ENCODE measurements at regions not wholly inside any gene's neighbourhood (a gene's known extent, or its start where the extent isn't known, plus 50 kb on each side); places are given as distances from the start of the nearest gene placed in this dataset.

DNA sequence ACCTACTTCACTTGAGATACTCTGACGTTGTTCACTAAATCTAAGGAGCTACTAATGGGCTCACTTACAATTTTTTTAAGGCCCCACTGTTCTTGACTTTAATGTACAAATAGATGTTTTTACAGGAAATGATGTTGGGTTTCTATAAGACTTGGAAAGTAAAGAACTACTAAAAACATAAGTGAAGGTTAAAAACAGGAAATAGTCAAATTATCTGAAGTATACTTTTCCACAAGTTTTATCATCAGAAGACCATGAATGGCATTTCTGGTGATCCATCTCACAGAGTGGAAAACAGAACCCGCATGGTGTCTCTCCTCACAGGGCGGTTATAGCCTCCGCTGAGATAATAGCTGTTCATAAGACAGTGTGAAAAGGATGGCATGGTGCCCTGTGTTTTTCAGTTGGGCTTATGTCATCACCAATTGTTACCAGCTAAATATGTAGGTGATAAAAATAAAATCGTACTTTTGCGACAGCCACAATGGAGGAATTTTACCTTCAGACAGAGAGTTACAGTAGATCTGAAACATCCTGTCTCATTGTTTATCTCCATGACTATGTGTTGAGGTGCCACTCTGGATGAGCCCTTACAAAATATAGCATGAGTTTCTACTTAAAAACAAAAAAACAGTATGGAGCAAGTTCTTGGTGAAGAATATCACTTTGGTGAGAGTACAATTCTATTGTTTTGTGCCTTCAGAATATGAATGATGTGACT is 462.4 kb downstream of the RAP2B start:
- Histone ChIP-seq H3K4me1 (ENCODE audit: insufficient read depth, insufficient read length) (no peaks in the 10 kb centered on the region), H3K9ac (ENCODE audit: insufficient read length, low read depth) (no peak overlapping the region), H3K9me3 (ENCODE audit: insufficient read depth, low read length) (peaks cover 5% of the 10 kb centered on the region; the same call in 1 of the 2 replicates), H3K4me3 (ENCODE audit: insufficient read length, low read depth) (no peak overlapping the region), H3K27me3 (ENCODE audit: insufficient read depth, insufficient read length) (no peaks in the 10 kb centered on the region), H3K36me3 (ENCODE audit: insufficient read depth, insufficient read length, low read length) (no peaks in the 10 kb centered on the region)
- DNase-seq (ENCODE audit: low read depth, low spot score) = no peak
- no peak for TF ChIP-seq ZNF274 (IDR thresholded peaks at IDR 0.05; ENCODE audit: low read depth, low read length)
- no peak for TF ChIP-seq YY1 (IDR thresholded peaks at IDR 0.05; ENCODE audit: insufficient read depth, insufficient read length)
- TF ChIP-seq SUZ12 (IDR thresholded peaks at IDR 0.05; ENCODE audit: extremely low read depth, insufficient read depth, insufficient read length) = no peak

DNA sequence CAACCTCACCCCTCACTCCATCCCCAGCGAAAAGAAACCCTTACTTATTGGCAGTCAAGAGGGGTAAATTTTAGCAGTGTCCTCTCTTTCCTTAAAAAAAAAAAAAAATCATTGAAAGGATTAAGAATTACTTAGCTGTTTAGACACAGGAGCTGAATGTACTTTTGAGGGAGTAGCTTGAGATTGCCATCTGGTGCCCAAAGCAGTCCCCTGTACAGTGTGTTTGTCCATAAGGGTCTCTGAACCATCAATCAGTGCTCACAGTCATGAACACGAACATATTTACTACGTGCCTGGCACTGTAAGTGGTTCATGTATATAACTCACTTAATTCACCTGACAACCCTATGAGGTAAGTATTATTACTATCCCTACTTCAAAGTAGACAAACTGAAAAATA is 463.5 kb downstream of the RAP2B start:
- no peaks in the 10 kb centered on the region for H3K4me1 ChIP-seq (ENCODE audit: insufficient read depth, insufficient read length)
- no peak for DNase-seq (ENCODE audit: low read depth, low spot score)
- TF ChIP-seq ZNF274 (IDR thresholded peaks at IDR 0.05; ENCODE audit: low read depth, low read length) (no peak), SUZ12 (IDR thresholded peaks at IDR 0.05; ENCODE audit: extremely low read depth, insufficient read depth, insufficient read length) (no peak), YY1 (IDR thresholded peaks at IDR 0.05; ENCODE audit: insufficient read depth, insufficient read length) (no peak)

DNA sequence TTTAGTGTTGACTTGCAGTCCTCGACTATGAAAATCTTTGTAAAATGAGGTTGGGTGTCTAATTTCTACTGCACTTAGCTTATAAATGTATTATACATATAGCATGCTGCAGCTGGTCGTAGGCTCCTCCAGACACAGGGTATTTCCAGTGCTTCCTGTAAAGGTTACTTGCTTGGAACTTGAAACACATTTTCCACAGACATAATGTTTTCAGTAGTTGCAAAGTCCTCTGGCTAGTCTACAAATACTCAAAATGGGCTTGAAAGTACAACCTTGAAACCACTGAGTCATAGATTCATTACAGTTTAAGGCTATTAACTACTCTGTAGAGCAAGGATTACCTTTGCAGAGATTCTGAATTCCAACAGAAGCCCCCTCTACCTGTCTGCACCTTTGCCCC is 464.1 kb downstream of the RAP2B start:
- Histone ChIP-seq H3K4me3 (ENCODE audit: insufficient read length, low read depth) (no peak overlapping the region), H3K9ac (ENCODE audit: insufficient read length, low read depth) (no peak overlapping the region), H3K27me3 (ENCODE audit: insufficient read depth, insufficient read length) (no peaks in the 10 kb centered on the region), H3K9me3 (ENCODE audit: insufficient read depth, low read length) (no peaks in the 10 kb centered on the region), H3K4me1 (ENCODE audit: insufficient read depth, insufficient read length) (no peaks in the 10 kb centered on the region), H3K36me3 (ENCODE audit: insufficient read depth, insufficient read length, low read length) (no peaks in the 10 kb centered on the region)
- no peak for TF ChIP-seq ZNF274 (IDR thresholded peaks at IDR 0.05; ENCODE audit: low read depth, low read length)
- no peak for TF ChIP-seq YY1 (IDR thresholded peaks at IDR 0.05; ENCODE audit: insufficient read depth, insufficient read length)
- TF ChIP-seq SUZ12 (IDR thresholded peaks at IDR 0.05; ENCODE audit: extremely low read depth, insufficient read depth, insufficient read length) = no peak
- DNase-seq (ENCODE audit: low read depth, low spot score) = no peak

More for the DNA sequence above, 463.5 kb downstream of the RAP2B start:
- peaks cover 3% of the 10 kb centered on the region; the same call in 1 of the 2 replicates for H3K9me3 ChIP-seq (ENCODE audit: insufficient read depth, low read length)
- no peak overlapping the region for H3K4me3 ChIP-seq (ENCODE audit: insufficient read length, low read depth)
- no peak overlapping the region for H3K9ac ChIP-seq (ENCODE audit: insufficient read length, low read depth)
- no peaks in the 10 kb centered on the region for H3K27me3 ChIP-seq (ENCODE audit: insufficient read depth, insufficient read length)
- H3K36me3 ChIP-seq (ENCODE audit: insufficient read depth, insufficient read length, low read length) = no peaks in the 10 kb centered on the region

DNA sequence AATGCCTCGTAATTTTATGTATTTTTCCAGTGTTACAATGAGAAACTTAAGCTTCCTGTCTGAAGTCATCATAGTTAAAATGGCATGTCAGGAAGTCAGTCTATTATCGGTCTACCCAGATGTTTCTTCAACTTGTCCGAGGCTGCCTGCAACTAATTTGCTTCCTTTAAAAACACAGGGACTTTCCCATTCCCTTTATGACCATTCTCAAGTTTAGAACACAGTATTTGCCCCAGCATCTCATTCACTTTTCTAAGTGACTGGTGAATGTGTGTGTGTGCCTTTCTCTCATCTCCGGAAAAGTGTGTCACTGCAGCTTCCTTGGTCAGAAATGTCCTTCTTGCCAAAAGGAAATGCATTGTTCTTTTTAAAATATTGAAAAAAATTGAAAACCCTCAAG is 466.6 kb downstream of the RAP2B start:
- Histone ChIP-seq H3K9me3 (ENCODE audit: insufficient read depth, low read length) (no peaks in the 10 kb centered on the region), H3K4me3 (ENCODE audit: insufficient read length, low read depth) (no peak overlapping the region), H3K27me3 (ENCODE audit: insufficient read depth, insufficient read length) (no peaks in the 10 kb centered on the region), H3K9ac (ENCODE audit: insufficient read length, low read depth) (no peak overlapping the region), H3K4me1 (ENCODE audit: insufficient read depth, insufficient read length) (no peaks in the 10 kb centered on the region), H3K36me3 (ENCODE audit: insufficient read depth, insufficient read length, low read length) (no peaks in the 10 kb centered on the region)
- no peak for DNase-seq (ENCODE audit: low read depth, low spot score)
- no peak for TF ChIP-seq ZNF274 (IDR thresholded peaks at IDR 0.05; ENCODE audit: low read depth, low read length)
- TF ChIP-seq SUZ12 (IDR thresholded peaks at IDR 0.05; ENCODE audit: extremely low read depth, insufficient read depth, insufficient read length) = no peak
- TF ChIP-seq YY1 (IDR thresholded peaks at IDR 0.05; ENCODE audit: insufficient read depth, insufficient read length) = no peak

DNA sequence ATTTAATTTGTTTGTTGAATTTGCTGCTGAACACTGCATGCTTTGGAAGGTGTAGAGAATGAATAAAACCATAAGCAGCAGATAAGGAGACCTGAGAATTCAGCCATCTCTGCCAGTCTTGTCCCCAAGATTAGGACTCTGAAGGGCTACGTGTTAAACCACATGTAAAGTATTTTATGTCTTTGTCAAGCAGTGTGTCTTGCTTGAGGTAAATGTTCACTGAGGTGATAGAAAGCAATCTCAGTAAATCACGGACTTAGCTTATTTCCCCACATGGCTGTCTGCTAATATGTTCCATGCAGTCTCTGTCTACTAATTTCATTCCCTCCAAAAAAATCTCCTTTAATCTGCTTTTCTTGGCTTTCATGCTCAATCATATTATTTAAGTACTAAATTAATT is 467.1 kb downstream of the RAP2B start:
- no peaks in the 10 kb centered on the region for H3K9me3 ChIP-seq (ENCODE audit: insufficient read depth, low read length)
- no peak for DNase-seq (ENCODE audit: low read depth, low spot score)
- TF ChIP-seq SUZ12 (IDR thresholded peaks at IDR 0.05; ENCODE audit: extremely low read depth, insufficient read depth, insufficient read length) (no peak), YY1 (IDR thresholded peaks at IDR 0.05; ENCODE audit: insufficient read depth, insufficient read length) (no peak), ZNF274 (IDR thresholded peaks at IDR 0.05; ENCODE audit: low read depth, low read length) (no peak)
- no peaks in the 10 kb centered on the region for H3K4me1 ChIP-seq (ENCODE audit: insufficient read depth, insufficient read length)
- no peaks in the 10 kb centered on the region for H3K36me3 ChIP-seq (ENCODE audit: insufficient read depth, insufficient read length, low read length)
- no peak overlapping the region for H3K4me3 ChIP-seq (ENCODE audit: insufficient read length, low read depth)
- no peak overlapping the region for H3K9ac ChIP-seq (ENCODE audit: insufficient read length, low read depth)
- H3K27me3 ChIP-seq (ENCODE audit: insufficient read depth, insufficient read length) = no peaks in the 10 kb centered on the region

DNA sequence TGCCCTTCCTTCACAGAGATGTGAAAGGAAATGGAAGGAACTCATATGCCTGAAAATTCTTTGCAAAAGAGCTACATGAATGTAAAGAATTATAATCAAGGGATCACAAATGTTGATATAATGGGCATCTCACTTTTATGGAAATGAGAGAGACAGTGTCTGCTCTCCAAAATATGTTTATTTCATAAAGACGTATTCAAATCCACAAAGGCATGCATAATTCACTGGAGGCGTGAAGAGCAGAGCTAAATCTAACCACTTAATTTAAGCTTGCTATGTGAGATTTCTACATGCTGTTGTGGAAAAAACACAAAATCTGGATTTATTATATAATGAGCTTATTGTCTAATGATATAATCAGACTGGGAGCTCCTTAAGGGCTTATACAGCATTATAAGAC is 469.1 kb downstream of the RAP2B start:
- Histone ChIP-seq H3K9me3 (ENCODE audit: insufficient read depth, low read length) (no peaks in the 10 kb centered on the region), H3K27me3 (ENCODE audit: insufficient read depth, insufficient read length) (no peaks in the 10 kb centered on the region), H3K4me1 (ENCODE audit: insufficient read depth, insufficient read length) (no peaks in the 10 kb centered on the region), H3K9ac (ENCODE audit: insufficient read length, low read depth) (no peak overlapping the region), H3K36me3 (ENCODE audit: insufficient read depth, insufficient read length, low read length) (no peaks in the 10 kb centered on the region), H3K4me3 (ENCODE audit: insufficient read length, low read depth) (no peak overlapping the region)
- DNase-seq (ENCODE audit: low read depth, low spot score) = no peak
- TF ChIP-seq ZNF274 (IDR thresholded peaks at IDR 0.05; ENCODE audit: low read depth, low read length) (no peak), YY1 (IDR thresholded peaks at IDR 0.05; ENCODE audit: insufficient read depth, insufficient read length) (no peak), SUZ12 (IDR thresholded peaks at IDR 0.05; ENCODE audit: extremely low read depth, insufficient read depth, insufficient read length) (no peak)

DNA sequence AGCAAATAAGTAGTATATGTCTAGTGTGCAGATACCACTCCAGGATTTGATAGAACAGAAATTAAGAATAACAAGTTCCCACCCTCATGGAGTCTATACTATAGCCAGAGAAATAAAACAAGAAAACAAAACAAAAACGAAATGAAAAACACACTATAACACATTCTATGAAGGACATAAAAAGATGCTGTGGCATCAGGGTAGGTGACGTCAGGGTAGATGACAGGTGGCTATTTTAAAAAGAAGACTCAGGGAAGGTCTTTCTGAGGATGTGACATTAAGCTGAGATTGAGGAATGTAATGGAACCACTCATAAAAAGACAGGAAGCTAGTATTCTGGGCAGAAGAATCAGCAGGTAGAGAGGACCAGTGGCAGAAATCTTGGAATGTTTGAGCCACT is 469.6 kb downstream of the RAP2B start:
- TF ChIP-seq ZNF274 (IDR thresholded peaks at IDR 0.05; ENCODE audit: low read depth, low read length) (no peak), YY1 (IDR thresholded peaks at IDR 0.05; ENCODE audit: insufficient read depth, insufficient read length) (no peak), SUZ12 (IDR thresholded peaks at IDR 0.05; ENCODE audit: extremely low read depth, insufficient read depth, insufficient read length) (no peak)
- H3K9me3 ChIP-seq (ENCODE audit: insufficient read depth, low read length) = no peaks in the 10 kb centered on the region
- no peaks in the 10 kb centered on the region for H3K36me3 ChIP-seq (ENCODE audit: insufficient read depth, insufficient read length, low read length)
- H3K4me3 ChIP-seq (ENCODE audit: insufficient read length, low read depth) = no peak overlapping the region
- no peak for DNase-seq (ENCODE audit: low read depth, low spot score)
- no peaks in the 10 kb centered on the region for H3K4me1 ChIP-seq (ENCODE audit: insufficient read depth, insufficient read length)
- H3K9ac ChIP-seq (ENCODE audit: insufficient read length, low read depth) = no peak overlapping the region
- H3K27me3 ChIP-seq (ENCODE audit: insufficient read depth, insufficient read length) = no peaks in the 10 kb centered on the region

Data from NT2/D1 (cell line).